CD14-positive monocyte (primary cell): ENCODE measurements at regions not wholly inside any gene's neighbourhood (a gene's known extent, or its start where the extent isn't known, plus 50 kb on each side); places are given as distances from the start of the nearest gene placed in this dataset.

Experiments used
- DNase-seq, 3 donors: peaks; one replicate each; pipeline ENCODE4 v3.0.0-alpha.2; 2011 to 2022
- H2AFZ ChIP-seq: 2 replicates; pipeline ENCODE4 v1.6.0; 2012; ENCODE audit warnings: mild to moderate bottlenecking, low read depth, low read length, inconsistent platforms; ENCODE audit not compliant: insufficient read depth, poor library complexity, severe bottlenecking
- H3K27ac ChIP-seq, 2 donors: 1 replicate in 1 of 2; 2 replicates in 1 of 2; pipeline ENCODE4 v1.5.1; 2012 to 2013; ENCODE audit warnings: low read length in 2 of 2, control low read depth in 1 of 2, inconsistent platforms in 1 of 2, low read depth in 1 of 2, mild to moderate bottlenecking in 1 of 2
- H3K27me3 ChIP-seq, 2 donors: one replicate each; pipeline versions ENCODE4 v1.6.0 to v1.6.1; 2011 to 2013; ENCODE audit warnings: low read length in 2 of 2; ENCODE audit not compliant: control insufficient read depth in 2 of 2, insufficient read depth in 2 of 2
- H3K36me3 ChIP-seq, 2 donors: replicated peaks in 1 of 2; 1 replicate in 1 of 2; 2 replicates in 1 of 2; pipeline versions ENCODE4 v1.5.1 to v1.6.1; 2012 to 2013; ENCODE audit warnings: low read length in 2 of 2, control low read depth in 1 of 2, inconsistent platforms in 1 of 2, mild to moderate bottlenecking in 1 of 2; ENCODE audit not compliant: insufficient read depth in 2 of 2, control insufficient read depth in 1 of 2
- H3K4me1 ChIP-seq, 2 donors: 1 replicate in 1 of 2; 2 replicates in 1 of 2; pipeline versions ENCODE4 v1.5.1 to v1.6.1; 2012 to 2013; ENCODE audit warnings: low read length in 2 of 2, control low read depth in 1 of 2, inconsistent platforms in 1 of 2, mild to moderate bottlenecking in 1 of 2, moderate library complexity in 1 of 2; ENCODE audit not compliant: insufficient read depth in 2 of 2, control insufficient read depth in 1 of 2
- H3K4me2 ChIP-seq: replicated peaks from 2 replicates; pipeline ENCODE3; 2012; ENCODE audit warnings: low read length, moderate library complexity, mild to moderate bottlenecking; ENCODE audit not compliant: poor library complexity, severe bottlenecking; ENCODE audit errors: extremely low read depth
- H3K4me3 ChIP-seq, 3 experiments: fragments of 200-600 bp in 1 of 3; sonication (generic) in 1 of 3; replicated peaks in 1 of 3; 1 replicate in 2 of 3; 2 replicates in 1 of 3; pipeline ENCODE4 v1.5.1; 2011 to 2013; ENCODE audit warnings: low read length in 3 of 3, mild to moderate bottlenecking in 3 of 3, control low read depth in 2 of 3, low read depth in 2 of 3, inconsistent platforms in 1 of 3, moderate library complexity in 1 of 3
- H3K79me2 ChIP-seq: 2 replicates; pipeline ENCODE4 v1.6.0; 2012; ENCODE audit warnings: mild to moderate bottlenecking, control low read depth, inconsistent platforms, low read length, moderate library complexity; ENCODE audit not compliant: insufficient read depth
- H3K9ac ChIP-seq: 2 replicates; pipeline ENCODE4 v1.6.0; 2017; ENCODE audit warnings: low read length, mild to moderate bottlenecking; ENCODE audit not compliant: insufficient read depth, poor library complexity, severe bottlenecking
- H3K9me3 ChIP-seq, 2 donors: replicated peaks in 1 of 2; 1 replicate in 1 of 2; 2 replicates in 1 of 2; pipeline versions ENCODE4 v1.5.1 to v1.6.1; 2012 to 2013; ENCODE audit warnings: low read length in 2 of 2, control low read depth in 1 of 2; ENCODE audit not compliant: control insufficient read depth in 1 of 2, insufficient read depth in 1 of 2
- H4K20me1 ChIP-seq: 2 replicates; pipeline ENCODE4 v1.6.0; 2012; ENCODE audit warnings: mild to moderate bottlenecking, low read length, control low read depth, moderate library complexity; ENCODE audit not compliant: insufficient read depth
- H3K27ac Mint-ChIP-seq, 7 donors: one replicate each; pipeline ENCODE4 v1.8.0; 2020; ENCODE audit warnings: mild to moderate bottlenecking in 7 of 7, mixed read lengths in 7 of 7, moderate library complexity in 6 of 7, inconsistent platforms in 2 of 7
- H3K27me3 Mint-ChIP-seq, 3 donors: one replicate each; pipeline ENCODE4 v1.8.0; 2021 to 2022; ENCODE audit warnings: low read depth in 3 of 3, mild to moderate bottlenecking in 3 of 3, mixed read lengths in 3 of 3, moderate library complexity in 3 of 3, inconsistent platforms in 1 of 3
- H3K36me3 Mint-ChIP-seq, 2 donors: one replicate each; pipeline ENCODE4 v1.8.0; 2020; ENCODE audit warnings: mixed read lengths in 2 of 2, inconsistent platforms in 1 of 2, mild to moderate bottlenecking in 1 of 2
- H3K4me1 Mint-ChIP-seq: one replicate; pipeline ENCODE4 v1.8.0; 2020; ENCODE audit warnings: mild to moderate bottlenecking, mixed read lengths
- H3K4me3 Mint-ChIP-seq, 2 donors: one replicate each; pipeline ENCODE4 v1.8.0; 2020; ENCODE audit warnings: mild to moderate bottlenecking in 2 of 2, mixed read lengths in 2 of 2, moderate library complexity in 1 of 2
- H3K9me3 Mint-ChIP-seq, 7 donors: one replicate each; pipeline ENCODE4 v1.8.0; 2020 to 2022; ENCODE audit warnings: mixed read lengths in 7 of 7, mild to moderate bottlenecking in 6 of 7, moderate library complexity in 6 of 7, inconsistent platforms in 2 of 7
- CTCF ChIP-seq: fragments of 200-600 bp; IDR thresholded peaks from one replicate; pipeline ENCODE4 v1.8.0; 2022; ENCODE audit warnings: antibody characterized with exemption, mild to moderate bottlenecking
- WGBS: methylation state at CpG from one replicate; pipeline ENCODE4 v1.1.5; 2013; ENCODE audit warnings: missing lambda C conversion rate; ENCODE audit not compliant: insufficient coverage; 5-methylcytosine and 5-hydroxymethylcytosine counted together
- intact Hi-C, 2 donors: fragments of 100-400 bp; cut with micrococcal nuclease; formaldehyde crosslinking; loops; one replicate each; pipeline versions ENCODE4 v1.15.0 to v1.15.1; 2023

DNA sequence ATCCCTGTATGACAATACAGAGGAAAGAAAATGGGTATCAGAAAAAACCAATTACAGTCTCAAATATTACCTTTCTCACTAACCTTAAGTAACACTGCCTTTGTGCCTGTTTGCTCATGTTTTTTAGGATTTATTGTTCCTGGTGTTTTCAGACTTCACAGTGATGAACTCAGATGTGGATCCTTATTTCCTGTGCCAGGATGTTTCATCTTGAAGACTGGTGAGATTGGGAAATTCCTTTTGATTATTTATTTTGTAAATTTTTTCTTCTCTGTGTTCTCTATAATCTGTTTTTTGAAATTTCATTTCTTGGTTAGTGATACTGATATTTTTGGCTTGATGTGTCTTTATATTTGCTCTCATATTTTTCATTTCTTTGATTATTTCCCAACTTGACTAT is 142.4 kb upstream of the GRIN3A start:
- no peak overlapping the region for H3K27ac Mint-ChIP-seq
- peaks cover 0 to 1% (median 0%) of the 10 kb centered on the region in 3 donors for H3K27me3 Mint-ChIP-seq
- H3K4me3 ChIP-seq, result no peak overlapping the region
- H2AFZ ChIP-seq, result no peak overlapping the region
- no peak overlapping the region for H3K9ac ChIP-seq
- H3K36me3 Mint-ChIP-seq, result no peaks in the 10 kb centered on the region
- H3K27me3 ChIP-seq, result no peaks in the 10 kb centered on the region
- H3K9me3 ChIP-seq, result peaks cover 0 to 4% of the 10 kb centered on the region in 2 donors
- no peak for DNase-seq
- no peaks in the 10 kb centered on the region for H4K20me1 ChIP-seq
- H3K4me1 Mint-ChIP-seq, result no peaks in the 10 kb centered on the region
- H3K27ac ChIP-seq, result no peak overlapping the region
- H3K4me1 ChIP-seq, result no peaks in the 10 kb centered on the region
- no peak overlapping the region for H3K4me2 ChIP-seq
- intact Hi-C loops, result no loop called here
- TF ChIP-seq CTCF, result no peak
- H3K4me3 Mint-ChIP-seq, result no peak overlapping the region
- peaks cover 0 to 3% (median 2%) of the 10 kb centered on the region in 7 donors for H3K9me3 Mint-ChIP-seq
- H3K79me2 ChIP-seq, result no peaks in the 10 kb centered on the region
- H3K36me3 ChIP-seq, result no peaks in the 10 kb centered on the region

DNA sequence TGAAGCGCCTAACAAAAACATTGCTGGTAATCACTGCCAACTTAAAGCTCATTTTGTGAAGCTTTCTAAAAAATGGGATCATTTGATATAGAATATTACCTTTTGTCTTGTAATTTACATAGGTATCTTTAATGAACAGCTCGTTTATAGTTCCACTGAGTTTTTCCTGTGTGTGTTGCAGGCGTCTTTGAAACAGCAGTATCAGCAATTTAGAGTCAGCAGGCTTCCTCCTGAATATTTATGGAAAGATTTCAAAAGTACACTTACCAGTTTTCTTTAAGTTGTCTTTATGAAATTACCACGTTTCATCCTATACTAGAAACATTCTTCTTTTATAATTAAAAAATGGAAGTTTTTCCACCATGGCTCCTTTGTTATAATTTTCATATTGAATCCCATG is 140.3 kb upstream of the GRIN3A start:
- Histone ChIP-seq H3K9ac (no peak overlapping the region), H3K27me3 (no peaks in the 10 kb centered on the region), H3K4me1 (no peaks in the 10 kb centered on the region), H3K4me2 (no peak overlapping the region), H3K9me3 (peaks cover 0 to 4% of the 10 kb centered on the region in 2 donors), H3K27ac (no peak overlapping the region), H4K20me1 (no peaks in the 10 kb centered on the region), H3K36me3 (no peaks in the 10 kb centered on the region), H2AFZ (no peak overlapping the region), H3K79me2 (no peaks in the 10 kb centered on the region), H3K4me3 (no peak overlapping the region)
- Mint-ChIP-seq H3K27me3 (peaks cover 0 to 1% (median 0%) of the 10 kb centered on the region in 3 donors), H3K9me3 (peaks cover 0 to 3% (median 2%) of the 10 kb centered on the region in 7 donors), H3K4me3 (no peak overlapping the region), H3K36me3 (no peaks in the 10 kb centered on the region), H3K27ac (no peak overlapping the region), H3K4me1 (no peaks in the 10 kb centered on the region)
- intact Hi-C loops, result no loop called here
- no CpG with 5 or more reads among the region's 4 CpGs for WGBS
- no peak for TF ChIP-seq CTCF
- DNase-seq, result no peak
